GM04503 (cell line): ENCODE measurements at regions not wholly inside any gene's neighbourhood (a gene's known extent, or its start where the extent isn't known, plus 50 kb on each side); places are given as distances from the start of the nearest gene placed in this dataset.
A peak's percentile ranks its signal among the peaks of the same experiment; 100 is the strongest.

Source experiments
- DNase-seq: peaks from one replicate; pipeline ENCODE4 v3.0.0-alpha.2; 2012; ENCODE audit warnings: low read depth

DNA sequence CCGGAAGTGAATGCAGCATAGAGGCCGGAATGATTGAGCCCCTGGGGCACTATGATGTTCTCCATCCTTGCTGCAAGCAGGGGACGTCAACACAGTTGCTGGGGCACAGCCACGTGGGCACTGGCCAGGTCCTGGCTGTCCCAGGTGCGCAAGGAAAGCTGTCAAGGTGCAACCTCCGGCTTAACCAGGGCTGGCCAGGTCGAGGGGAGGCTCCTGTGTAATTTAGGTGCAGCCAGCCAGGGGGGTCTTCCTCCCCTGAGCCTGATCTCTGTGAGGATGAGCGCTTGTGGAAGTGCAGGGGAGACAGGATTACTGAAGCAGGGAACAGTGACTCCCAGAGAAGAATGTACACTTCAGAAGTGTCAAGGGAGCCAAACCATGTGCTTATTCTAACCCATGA lies 852.8 kb upstream of the TMEM132C start:
- DNase-seq, result no peak

DNA sequence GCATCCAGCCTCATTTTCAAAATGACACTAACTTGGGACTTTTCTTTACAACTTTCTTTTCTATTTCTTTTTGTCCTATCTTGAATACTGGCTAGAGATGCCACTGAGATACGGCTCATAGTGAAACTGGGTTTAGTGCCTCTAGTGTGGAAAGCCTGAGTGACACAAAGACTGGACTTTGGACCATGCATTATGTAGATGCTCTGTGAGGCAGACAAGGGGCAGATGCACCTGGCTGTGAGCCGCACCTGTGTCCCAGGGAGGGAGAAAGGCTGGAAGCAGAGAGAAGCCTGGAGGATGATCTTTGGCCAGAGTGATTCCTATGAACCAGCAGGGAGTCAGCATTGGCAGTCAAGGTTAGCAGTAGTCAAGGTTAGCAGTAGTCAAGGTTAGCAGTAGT lies 852.3 kb upstream of the TMEM132C start:
- DNase-seq, result no peak

DNA sequence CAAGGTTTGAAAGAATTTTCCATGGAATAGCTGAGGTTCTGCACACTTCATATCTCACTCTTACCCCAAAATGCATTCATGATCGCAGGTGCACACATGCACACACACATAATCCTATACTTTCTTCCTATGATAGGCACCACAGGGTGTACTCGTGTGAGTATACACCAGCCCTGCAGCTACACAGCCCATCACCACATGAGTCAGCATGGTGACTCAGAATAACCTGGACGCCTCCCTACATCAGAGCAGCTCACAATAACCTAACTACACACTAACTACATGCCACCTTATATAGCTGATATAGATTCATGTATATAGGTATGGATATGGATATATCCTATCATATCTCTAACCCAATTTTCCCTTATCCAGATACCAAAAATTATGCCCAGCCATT lies 850.2 kb upstream of the TMEM132C start:
- no peak for DNase-seq

DNA sequence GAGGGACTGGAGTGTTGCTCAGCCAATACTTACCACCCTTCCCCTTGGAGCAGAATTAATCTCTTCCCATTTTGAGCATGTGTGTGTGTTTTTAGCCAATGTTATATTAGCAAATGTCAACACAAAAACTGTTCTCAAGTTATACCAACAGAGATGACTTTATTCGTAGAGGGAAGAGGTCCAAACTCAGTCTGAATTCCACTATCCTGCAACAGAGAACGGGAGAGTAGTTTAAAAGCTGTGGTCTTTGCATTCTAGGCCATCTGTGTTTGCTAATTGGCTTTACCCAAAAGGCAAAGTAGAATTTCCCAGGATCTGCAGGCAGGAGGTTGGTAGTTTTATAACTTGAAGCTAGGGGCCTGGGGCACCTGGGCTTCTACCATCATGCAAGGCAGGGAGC lies 847.9 kb upstream of the TMEM132C start:
- no peak for DNase-seq

DNA sequence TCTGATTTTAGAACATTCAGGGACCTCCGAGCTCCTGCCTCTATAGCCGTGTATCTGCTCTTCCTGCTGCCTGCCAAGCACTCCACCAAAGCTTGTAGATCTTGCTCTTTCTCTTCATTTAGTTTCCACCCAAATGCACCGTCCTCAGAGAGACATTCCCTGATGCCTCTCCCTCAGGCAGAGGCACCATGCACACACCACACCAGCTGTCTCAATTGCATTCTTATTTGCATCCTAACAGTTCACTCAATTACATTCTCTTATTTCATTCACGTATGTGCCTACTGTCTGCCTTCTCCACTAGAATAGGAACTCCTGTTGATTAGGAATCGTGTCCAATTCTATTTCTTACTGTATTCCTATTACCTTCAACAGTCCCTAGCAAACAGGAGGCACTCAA lies 845.4 kb upstream of the TMEM132C start:
- DNase-seq, result no peak

DNA sequence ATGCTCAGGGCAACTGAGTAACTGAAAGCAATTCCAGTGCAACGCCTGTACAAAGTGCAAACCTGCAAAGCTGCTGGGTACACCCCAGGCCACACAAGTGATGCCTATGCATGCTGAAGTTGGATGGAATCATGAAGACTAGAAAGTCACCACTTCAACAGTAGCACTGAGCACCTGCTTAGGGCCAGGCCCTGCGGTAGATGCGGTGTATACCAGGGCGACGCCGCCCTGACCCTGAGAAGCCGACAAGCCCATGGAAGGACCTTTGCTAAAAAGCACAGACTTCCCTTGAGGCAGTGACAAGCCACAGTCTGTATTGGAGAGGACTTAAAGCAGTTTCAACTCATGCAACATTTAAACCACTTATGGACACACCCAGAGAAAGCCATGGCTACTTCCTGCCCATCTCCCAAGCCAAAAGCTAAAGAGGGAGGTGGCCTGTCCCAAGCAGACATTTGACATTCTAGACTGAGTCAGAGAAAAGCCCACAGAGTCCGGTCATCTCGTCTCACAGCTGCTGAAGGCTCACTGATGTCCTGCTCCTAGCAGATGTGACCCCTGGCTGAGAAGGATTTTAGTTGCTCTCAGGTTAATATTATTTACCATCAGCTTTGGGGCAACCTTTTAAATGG lies 843.9 kb upstream of the TMEM132C start:
- DNase-seq, result no peak

GRCh38 chr12:127425474-127425873 lies 841.5 kb upstream of the TMEM132C start:
- no peak for DNase-seq

GRCh38 chr12:127428420-127428819 lies 838.5 kb upstream of the TMEM132C start:
- no peak for DNase-seq

DNA sequence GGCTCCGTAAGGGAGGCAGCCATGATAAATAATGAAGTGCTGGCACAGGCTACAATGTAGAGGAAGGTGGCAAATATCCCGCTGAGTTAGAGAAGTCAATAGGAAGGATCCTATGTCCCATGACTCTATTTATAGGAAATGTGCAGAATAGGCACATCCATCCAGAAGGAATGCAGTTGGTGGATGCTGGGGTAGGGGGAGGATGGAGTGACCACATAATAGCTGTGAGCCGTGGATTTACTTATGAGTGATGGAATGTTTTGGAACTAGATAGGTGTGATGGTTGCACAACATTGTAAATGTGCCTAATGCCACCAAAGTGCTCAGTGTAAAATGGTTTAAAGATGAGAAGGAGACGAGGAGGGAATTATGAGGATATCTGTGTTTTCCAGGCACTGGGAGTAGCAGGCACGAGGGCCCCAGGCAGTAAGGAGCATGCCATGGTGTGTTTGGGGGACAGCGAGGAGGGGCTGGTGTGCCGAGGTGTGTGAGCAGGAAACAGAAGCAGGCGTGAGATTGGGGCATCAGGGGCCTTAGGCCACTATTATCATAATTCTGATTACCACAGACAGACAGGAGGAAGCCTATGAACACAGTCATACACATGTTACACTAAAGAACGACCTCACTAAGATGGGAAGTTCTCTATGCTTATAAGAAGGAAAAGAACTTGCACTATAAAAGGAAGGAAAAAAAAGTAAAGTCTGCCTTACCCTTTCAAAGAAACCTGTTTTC lies 837.3 kb upstream of the TMEM132C start:
- DNase-seq, result no peak

GRCh38 chr12:127430401-127430800 lies 836.6 kb upstream of the TMEM132C start:
- DNase-seq, result no peak

- no peak for DNase-seq
These were observed 835.8 kb upstream of the TMEM132C start for GRCh38 chr12:127431177-127431576.

GRCh38 chr12:127431594-127431993 lies 835.4 kb upstream of the TMEM132C start:
- no peak for DNase-seq

- DNase-seq, result no peak
These were observed 831.5 kb upstream of the TMEM132C start for GRCh38 chr12:127435439-127435838.

- DNase-seq, result no peak
These were observed 828.3 kb upstream of the TMEM132C start for GRCh38 chr12:127438512-127439244.

- peak; percentile 6 for DNase-seq
These were observed 821.3 kb upstream of the TMEM132C start for GRCh38 chr12:127445581-127446139.

DNA sequence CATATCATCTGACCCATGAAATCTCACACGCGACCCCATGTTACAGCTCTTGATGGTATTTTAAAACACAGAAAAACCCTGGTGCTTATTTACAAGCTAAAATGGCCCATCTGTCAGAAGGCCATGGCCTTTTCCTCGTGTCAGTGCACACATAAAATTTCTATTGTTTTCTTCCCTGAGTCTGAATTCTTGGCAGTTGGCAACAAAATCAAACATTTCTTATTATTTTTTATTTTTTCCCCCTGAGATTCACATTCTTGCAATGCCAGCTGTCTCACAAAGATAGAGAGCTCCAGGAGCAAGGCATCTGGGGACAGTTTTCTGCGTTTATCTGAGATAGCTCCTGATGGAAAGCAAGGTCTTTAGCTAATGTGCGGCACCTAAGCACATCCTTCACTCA lies 818.1 kb upstream of the TMEM132C start:
- DNase-seq, result no peak

DNA sequence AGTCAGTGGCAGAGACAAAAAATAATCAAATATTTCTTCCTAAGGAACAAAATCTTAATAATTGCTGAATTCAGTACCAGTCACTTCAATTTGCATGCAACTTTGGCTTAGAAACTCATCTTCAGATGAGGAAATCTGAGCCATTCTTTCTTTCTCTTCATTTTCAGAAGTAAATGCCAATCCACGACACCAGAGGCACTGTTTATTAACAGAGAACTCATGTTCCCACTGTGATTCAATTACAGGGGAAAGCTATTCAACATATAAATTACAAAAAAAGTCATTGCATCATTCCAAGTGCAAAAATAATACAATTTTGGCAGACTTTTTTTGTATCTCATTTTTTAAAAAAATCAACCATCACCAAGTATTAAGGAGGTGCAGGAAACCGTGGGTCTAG lies 816.1 kb upstream of the TMEM132C start:
- DNase-seq, result no peak

DNA sequence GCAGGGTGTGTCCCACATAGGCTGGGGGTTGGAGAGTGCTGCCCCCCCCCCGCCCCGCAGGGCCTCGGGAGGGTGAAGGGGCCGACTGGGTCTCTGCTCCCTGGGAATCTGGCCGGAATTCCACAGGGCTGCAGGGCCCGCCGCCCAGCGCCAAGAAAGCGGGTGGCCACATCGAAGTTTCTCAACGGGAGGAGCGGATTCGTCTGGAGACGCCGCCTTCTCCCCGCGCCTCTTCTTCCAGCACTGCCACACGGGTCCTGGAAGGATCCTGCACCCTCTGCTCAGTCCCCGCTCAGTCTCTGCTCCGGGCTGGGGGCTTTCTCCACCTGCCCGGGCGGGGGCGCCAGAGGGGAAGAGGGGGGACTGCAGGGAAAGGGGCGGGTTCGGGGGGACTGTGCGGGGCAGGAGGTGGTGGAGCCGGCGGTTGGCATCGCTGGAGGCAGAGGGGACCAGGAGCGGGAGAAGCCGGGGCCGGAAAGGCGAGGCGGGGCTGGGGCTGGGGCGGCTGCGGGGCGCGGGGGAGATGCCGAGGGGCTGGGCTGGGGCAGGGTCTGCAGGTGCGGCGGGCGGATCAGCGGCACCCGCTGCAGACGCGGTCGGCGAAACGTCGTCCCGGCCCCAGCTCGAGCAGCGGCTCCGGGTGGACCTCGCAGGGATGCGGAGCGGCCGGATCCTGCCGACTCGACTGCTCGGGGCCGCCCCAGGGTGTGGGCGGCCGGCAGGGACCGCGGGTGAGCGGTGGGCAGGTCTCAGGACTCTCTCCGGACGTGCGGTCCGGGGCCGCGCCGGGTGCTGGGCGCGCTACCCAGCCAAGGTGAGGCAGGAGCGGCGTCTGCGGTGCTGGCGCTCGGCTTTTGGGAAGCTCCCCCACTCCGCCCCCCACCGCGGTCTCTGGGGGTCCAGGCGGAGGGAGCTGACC lies 811.4 kb upstream of the TMEM132C start:
- no peak for DNase-seq

DNA sequence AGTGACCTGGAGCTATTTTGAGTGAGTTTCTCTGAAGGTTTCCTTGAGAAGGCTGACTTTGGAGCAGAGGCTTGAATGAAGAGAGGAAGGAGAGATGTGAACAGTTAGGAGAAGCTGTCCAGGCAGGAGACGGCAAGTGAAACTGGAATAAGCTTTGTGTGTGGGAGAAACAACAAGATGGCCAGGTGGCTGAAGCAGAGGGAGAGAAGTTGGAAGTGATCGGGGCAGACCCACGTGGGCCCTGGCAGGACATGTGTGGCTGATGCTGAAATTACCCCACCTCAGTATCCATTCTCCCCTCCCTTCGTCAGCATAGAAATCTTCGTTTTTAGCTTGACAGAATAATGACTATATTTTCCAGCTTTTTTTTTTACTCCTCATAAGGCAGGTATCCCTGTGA lies 809.2 kb upstream of the TMEM132C start:
- DNase-seq, result no peak

DNA sequence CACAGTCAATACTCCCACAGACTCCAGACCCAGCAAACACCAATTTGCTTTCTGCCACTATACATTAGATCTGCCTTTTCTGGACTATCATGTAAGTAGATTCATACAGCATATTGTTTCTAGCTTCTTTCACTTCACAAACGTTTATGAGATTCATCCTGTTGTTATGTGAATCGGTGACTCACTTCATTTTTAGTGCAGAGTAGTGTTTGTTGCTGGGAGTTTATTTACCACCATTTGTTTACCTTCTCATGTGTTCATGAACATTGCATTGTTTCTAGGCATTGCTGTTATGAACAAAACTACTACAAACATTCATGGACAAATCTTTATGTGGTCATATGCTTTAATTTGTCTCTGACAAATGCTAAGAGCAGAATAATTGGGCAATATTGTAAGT lies 807.8 kb upstream of the TMEM132C start:
- peak; percentile 7 for DNase-seq

DNA sequence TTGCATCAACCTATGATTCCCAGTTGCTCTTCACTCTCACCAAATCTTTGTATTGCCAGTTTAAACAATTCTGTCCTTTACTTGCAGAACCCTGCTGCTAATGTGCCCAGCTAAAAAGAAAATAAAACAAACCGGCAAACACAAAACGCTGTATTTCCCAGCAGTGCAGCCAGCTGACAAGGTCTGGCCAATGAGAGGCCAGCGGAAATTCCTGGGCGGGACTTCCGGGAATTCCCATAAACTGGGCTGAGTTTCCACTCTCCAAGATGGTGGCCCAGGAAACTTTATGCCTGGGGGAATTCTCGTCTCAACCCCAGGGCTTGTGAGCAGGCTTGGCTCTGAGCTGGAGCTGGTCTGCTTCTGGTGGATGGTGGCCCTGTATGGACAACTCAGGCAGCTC lies 807.3 kb upstream of the TMEM132C start:
- DNase-seq, result no peak

- no peak for DNase-seq
These were observed 803.7 kb upstream of the TMEM132C start for GRCh38 chr12:127463237-127463636.
